ENCODE measurements at regions not wholly inside any gene's neighbourhood (a gene's known extent, or its start where the extent isn't known, plus 50 kb on each side); places are given as distances from the start of the nearest gene placed in this dataset.

GRCh38 chr5:136446565-136446964 is 81.2 kb upstream of the TRPC7 start:
- TF ChIP-seq POLR2A (IDR thresholded peaks at IDR 0.05) = no peak
- TF ChIP-seq CTCF (IDR thresholded peaks at IDR 0.05) = no peak
